Effector memory CD8-positive, alpha-beta T cell (primary cell): ENCODE measurements at regions not wholly inside any gene's neighbourhood (a gene's known extent, or its start where the extent isn't known, plus 50 kb on each side); places are given as distances from the start of the nearest gene placed in this dataset.
"Not testable (repeated sequence)": the region's sequence is repeated elsewhere in the genome, so short reads cannot be mapped to it uniquely, and the experiment has no call there.

Source experiments
- ATAC-seq: fragments of 150-1000 bp; cut with Tn5 transposase; replicated peaks from 2 replicates; pipeline ENCODE4 v1.10.0; 2021; ENCODE audit warnings: mild to moderate bottlenecking, moderate library complexity
- DNase-seq, 3 experiments: peaks; one replicate each; pipeline ENCODE4 v3.0.0; 2021
- H3K27ac Mint-ChIP-seq, 2 donors: one replicate each; pipeline ENCODE4 v1.8.0; 2022; ENCODE audit warnings: mild to moderate bottlenecking in 2 of 2, mixed read lengths in 2 of 2, moderate library complexity in 2 of 2
- H3K27me3 Mint-ChIP-seq, 2 donors: one replicate each; pipeline ENCODE4 v1.8.0; 2022; ENCODE audit warnings: mixed read lengths in 2 of 2
- H3K36me3 Mint-ChIP-seq: one replicate; pipeline ENCODE4 v1.8.0; 2022; ENCODE audit warnings: mild to moderate bottlenecking, moderate library complexity, mixed read lengths; ENCODE audit not compliant: insufficient read depth
- H3K4me1 Mint-ChIP-seq, 2 donors: one replicate each; pipeline ENCODE4 v1.8.0; 2022; ENCODE audit warnings: low read depth in 2 of 2, mixed read lengths in 2 of 2
- H3K4me3 Mint-ChIP-seq, 2 donors: one replicate each; pipeline ENCODE4 v1.8.0; 2022; ENCODE audit warnings: mild to moderate bottlenecking in 2 of 2, mixed read lengths in 2 of 2, moderate library complexity in 2 of 2
- H3K9me3 Mint-ChIP-seq, 2 donors: one replicate each; pipeline ENCODE4 v1.8.0; 2022; ENCODE audit warnings: mixed read lengths in 2 of 2

DNA sequence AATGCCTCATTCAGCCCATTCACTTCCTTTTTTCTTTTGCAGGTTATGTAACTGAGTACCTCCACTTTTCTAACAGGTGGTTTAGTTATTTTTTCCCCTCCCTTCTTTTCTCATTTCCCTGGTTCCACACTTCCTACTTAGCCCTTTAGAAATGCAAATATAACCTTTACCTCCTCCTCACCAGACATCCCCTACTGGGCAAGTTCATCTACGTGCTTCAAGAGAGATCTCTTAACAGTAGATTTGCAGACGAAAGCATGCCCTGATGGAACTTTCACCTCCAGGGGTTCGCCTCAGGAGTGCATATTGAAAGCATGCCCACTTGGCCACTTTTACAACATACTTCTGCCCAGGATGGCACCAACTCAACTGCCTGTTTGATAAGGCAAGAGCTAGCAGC lies 314.1 kb upstream of the LRRC3B start:
- Mint-ChIP-seq H3K27ac (no peak overlapping the region), H3K36me3 (no peaks in the 10 kb centered on the region), H3K9me3 (peaks cover 10 to 39% of the 10 kb centered on the region in 2 donors), H3K4me3 (no peak overlapping the region), H3K4me1 (no peaks in the 10 kb centered on the region), H3K27me3 (no peaks in the 10 kb centered on the region)
- ATAC-seq: no peak
- DNase-seq: no peak

DNA sequence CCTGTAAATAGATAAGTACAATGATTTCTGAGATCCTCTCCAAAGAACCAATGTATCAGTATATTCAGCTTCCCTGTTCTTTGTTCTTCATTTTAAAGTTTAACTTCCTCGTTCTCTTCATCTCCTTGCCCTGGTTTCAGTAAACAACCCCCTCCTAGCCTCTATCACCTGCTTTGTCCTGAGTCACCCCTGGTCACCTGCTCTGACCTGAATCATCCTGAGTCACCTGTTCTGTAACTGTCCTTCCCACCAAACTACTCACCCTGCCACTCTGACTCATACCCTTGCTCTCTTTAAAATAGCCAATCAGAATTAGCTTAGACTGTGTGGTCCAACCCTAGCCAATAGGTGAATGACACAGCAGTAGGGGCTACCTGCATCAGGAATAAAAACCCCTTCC lies 313.0 kb upstream of the LRRC3B start:
- H3K9me3 Mint-ChIP-seq: peaks cover 10 to 35% of the 10 kb centered on the region in 2 donors
- H3K4me3 Mint-ChIP-seq, H3K4me1 Mint-ChIP-seq, ATAC-seq, H3K36me3 Mint-ChIP-seq, H3K27ac Mint-ChIP-seq, DNase-seq, H3K27me3 Mint-ChIP-seq: not testable (repeated sequence)

DNA sequence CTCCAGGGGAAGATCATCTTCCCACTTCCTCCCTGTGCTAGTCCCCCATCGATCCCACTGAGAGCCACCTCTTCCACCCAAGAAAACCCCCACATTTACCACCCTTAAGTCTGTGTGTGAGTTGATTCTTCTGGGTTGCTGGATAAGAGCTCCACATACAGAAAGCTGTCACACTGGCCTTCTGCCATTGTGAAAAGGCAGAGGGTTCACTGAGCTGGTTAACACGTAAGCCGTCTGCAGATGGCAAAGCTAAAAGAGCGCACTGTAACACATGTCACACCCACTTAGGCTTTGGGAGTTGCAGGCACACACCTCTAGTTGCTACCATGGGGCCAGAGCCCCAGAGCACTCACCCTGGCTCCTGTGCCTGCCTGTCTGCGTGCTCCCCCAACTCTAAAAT lies 309.8 kb upstream of the LRRC3B start:
- Mint-ChIP-seq H3K4me1 (no peaks in the 10 kb centered on the region), H3K27me3 (no peaks in the 10 kb centered on the region), H3K9me3 (peaks cover 8 to 35% of the 10 kb centered on the region in 2 donors), H3K4me3 (no peak overlapping the region), H3K27ac (no peak overlapping the region), H3K36me3 (no peaks in the 10 kb centered on the region)
- ATAC-seq: no peak
- DNase-seq: no peak

DNA sequence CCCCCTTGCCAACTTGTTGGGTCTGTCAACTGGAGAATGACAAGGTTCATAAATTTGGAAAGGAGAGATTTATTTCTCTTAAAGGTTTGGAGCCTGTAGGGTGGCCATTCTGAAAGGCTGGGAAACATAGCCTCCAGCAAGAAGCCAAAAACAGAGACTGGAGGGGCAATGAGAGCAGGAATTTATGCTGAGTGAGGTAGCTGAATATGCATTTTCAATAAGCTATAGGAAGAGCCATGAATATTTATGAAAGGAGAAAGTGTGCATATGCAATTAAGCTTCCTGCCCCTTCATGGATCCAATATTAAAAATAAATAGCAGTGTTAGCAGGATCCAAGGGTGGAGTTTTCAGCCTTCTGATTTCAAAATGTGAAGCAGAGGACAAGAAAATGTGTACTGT lies 306.1 kb upstream of the LRRC3B start:
- no peak for DNase-seq
- ATAC-seq: no peak
- H3K9me3 Mint-ChIP-seq: peaks cover 4 to 25% of the 10 kb centered on the region in 2 donors
- H3K27ac Mint-ChIP-seq: no peak overlapping the region
- H3K36me3 Mint-ChIP-seq: no peaks in the 10 kb centered on the region
- no peaks in the 10 kb centered on the region for H3K27me3 Mint-ChIP-seq
- no peak overlapping the region for H3K4me3 Mint-ChIP-seq
- no peaks in the 10 kb centered on the region for H3K4me1 Mint-ChIP-seq

DNA sequence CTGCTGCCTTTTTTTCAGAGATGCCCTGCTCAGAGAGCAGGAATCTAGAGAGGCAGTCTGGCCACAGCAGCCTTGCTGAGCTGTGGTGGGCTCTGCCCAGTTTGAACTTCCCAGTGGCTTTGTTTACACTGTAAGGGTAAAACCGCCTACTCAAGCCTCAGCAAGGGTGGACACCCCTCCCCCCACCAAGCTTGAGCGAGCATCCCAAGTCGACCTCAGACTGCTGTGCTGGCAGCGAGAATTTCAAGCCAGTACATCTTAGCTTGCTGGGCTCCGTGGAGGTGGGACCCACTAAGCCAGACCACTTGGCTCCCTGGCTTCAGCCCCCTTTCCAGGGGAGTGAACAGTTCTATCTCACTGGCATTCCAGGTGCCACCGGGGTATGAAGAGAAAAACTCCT lies 298.8 kb upstream of the LRRC3B start:
- H3K4me3 Mint-ChIP-seq, H3K27ac Mint-ChIP-seq, DNase-seq, H3K4me1 Mint-ChIP-seq, ATAC-seq, H3K36me3 Mint-ChIP-seq, H3K27me3 Mint-ChIP-seq: not testable (repeated sequence)
- H3K9me3 Mint-ChIP-seq: peaks cover 2 to 47% of the 10 kb centered on the region in 2 donors

DNA sequence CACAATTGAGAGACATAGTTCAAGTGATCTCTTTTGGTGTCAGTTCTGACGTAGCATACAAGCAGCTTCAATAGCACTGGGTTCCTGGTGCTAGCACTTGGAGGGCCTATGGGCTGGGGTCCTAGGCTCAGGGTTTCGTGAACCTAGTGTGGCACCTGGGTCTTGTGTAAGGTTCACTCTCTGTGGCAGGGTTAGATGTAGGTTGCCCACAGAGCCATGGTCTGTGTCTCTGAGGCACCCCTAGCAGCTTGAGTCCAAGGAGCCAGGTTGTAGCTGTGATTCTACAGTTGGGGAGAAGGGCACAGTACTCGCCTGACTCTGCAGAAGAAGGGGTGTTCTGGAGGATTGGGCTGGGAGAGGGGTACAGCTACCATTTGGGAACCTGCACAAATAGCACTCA lies 282.6 kb upstream of the LRRC3B start:
- ATAC-seq (no peak), DNase-seq (no peak)
- H3K9me3 Mint-ChIP-seq: peaks cover 9 to 13% of the 10 kb centered on the region in 2 donors
- no peak overlapping the region for H3K27ac Mint-ChIP-seq
- no peak overlapping the region for H3K4me3 Mint-ChIP-seq
- no peaks in the 10 kb centered on the region for H3K4me1 Mint-ChIP-seq
- H3K36me3 Mint-ChIP-seq: no peaks in the 10 kb centered on the region
- no peaks in the 10 kb centered on the region for H3K27me3 Mint-ChIP-seq

DNA sequence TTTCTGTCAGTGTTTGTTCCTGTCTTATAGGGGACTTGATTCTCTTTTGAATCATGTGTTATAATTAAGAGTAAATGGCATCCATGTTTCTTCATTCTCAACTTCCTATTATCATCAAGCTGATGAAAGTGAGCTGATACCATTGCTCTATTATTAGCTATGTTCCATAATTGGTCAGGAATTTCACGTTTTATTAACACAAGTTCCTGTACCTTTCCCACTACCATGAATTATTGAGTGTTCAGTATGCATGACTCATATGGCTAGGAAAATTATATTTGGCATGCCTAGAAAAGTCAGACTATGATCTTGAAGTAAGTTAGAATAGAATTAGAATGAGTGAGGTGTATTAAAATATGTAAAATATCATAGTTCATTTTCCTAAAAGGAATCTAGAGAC lies 278.9 kb upstream of the LRRC3B start:
- H3K4me1 Mint-ChIP-seq: no peaks in the 10 kb centered on the region
- H3K9me3 Mint-ChIP-seq: peaks cover 11 to 13% of the 10 kb centered on the region in 2 donors
- ATAC-seq: no peak
- no peaks in the 10 kb centered on the region for H3K36me3 Mint-ChIP-seq
- no peak overlapping the region for H3K27ac Mint-ChIP-seq
- no peak overlapping the region for H3K4me3 Mint-ChIP-seq
- no peak for DNase-seq
- no peaks in the 10 kb centered on the region for H3K27me3 Mint-ChIP-seq

DNA sequence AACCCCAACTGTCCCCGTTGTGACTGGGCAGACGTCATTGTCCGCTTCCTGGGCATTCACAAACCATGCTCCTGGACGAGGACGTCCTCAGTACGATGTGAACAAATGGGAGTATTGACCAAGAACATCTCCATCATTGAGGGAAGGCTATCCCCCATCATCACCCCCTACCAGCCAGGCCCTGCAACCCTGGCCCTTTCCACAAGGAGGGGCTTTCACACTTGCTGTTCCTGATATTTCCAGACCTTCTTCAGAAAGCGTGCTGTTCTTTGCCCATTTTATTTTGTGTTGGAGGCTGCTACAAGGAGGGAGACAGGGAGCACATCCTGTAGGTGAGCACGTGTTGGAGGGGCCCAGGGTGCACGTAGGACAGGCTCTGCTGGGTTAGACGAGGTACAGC lies 277.0 kb upstream of the LRRC3B start:
- DNase-seq (no peak), ATAC-seq (no peak)
- Mint-ChIP-seq H3K36me3 (no peaks in the 10 kb centered on the region), H3K27ac (no peak overlapping the region), H3K4me3 (no peak overlapping the region), H3K9me3 (peaks cover 1 to 3% of the 10 kb centered on the region in 2 donors), H3K4me1 (no peaks in the 10 kb centered on the region), H3K27me3 (no peaks in the 10 kb centered on the region)

DNA sequence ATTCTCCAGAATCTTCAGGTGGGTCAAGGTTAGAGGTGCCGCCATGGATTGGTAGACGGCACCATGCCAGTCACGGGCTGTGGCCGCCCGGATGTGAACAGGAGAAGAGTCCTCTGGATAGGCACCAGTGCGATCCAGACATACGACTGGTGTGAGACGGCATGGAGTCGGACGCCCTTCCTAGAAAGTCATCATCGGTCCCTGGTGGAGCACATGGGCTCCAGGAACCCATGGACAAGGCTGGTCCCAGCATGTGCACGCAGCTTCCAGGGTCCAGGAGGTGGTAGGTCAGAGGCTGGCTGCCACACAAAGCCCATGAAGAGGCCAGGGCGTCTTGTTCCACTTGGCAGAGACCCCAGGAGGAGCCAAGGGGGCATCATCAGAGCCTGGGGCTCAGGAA lies 276.1 kb upstream of the LRRC3B start:
- DNase-seq (no peak), ATAC-seq (no peak)
- Mint-ChIP-seq H3K27ac (no peak overlapping the region), H3K4me1 (no peaks in the 10 kb centered on the region), H3K9me3 (peaks cover 1 to 8% of the 10 kb centered on the region in 2 donors), H3K4me3 (no peak overlapping the region), H3K27me3 (no peaks in the 10 kb centered on the region), H3K36me3 (no peaks in the 10 kb centered on the region)

DNA sequence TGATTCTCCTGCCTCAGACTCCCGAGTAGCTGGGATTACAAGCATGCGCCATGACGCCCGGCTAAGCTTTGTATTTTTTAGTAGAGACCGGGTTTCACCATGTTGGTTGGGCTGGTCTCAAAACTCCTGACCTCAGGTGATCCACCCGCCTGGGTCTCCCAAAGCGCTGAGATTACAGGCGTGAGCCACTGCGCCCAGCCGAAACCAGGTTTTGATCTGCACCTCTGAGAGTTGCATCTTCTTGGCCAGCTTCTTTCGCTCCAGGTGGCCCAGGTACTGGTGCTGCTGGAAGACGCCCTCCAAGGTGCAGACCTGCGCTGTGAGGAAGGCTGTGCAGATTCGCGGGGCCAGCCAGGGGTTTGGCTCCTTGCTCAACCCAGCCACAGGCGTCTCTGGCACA lies 275.4 kb upstream of the LRRC3B start:
- Mint-ChIP-seq H3K27ac (no peak overlapping the region), H3K4me1 (no peaks in the 10 kb centered on the region), H3K9me3 (peaks cover 1 to 8% of the 10 kb centered on the region in 2 donors), H3K4me3 (no peak overlapping the region), H3K36me3 (no peaks in the 10 kb centered on the region), H3K27me3 (no peaks in the 10 kb centered on the region)
- DNase-seq (no peak), ATAC-seq (no peak)

DNA sequence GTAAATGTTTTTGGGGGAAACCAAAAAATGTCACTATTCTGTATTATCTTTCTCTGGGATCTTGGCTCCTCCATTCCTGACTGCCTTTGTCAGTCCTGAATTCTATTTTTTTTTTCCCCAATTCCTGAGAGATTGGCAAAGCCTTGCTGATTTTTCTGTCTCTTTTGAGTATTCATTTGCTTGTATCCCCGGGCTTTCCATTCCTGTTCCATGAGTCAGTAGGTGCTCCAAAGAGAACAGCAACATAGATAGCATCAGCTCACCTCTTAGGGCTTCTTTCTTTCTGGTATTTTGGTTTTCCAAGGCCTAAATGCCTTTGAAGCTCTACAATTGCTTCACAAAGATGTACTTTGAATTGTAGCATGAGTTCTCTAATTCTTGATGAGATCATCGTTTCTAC lies 271.7 kb upstream of the LRRC3B start:
- Mint-ChIP-seq H3K4me3 (no peak overlapping the region), H3K9me3 (peaks cover 2 to 8% of the 10 kb centered on the region in 2 donors), H3K27ac (no peak overlapping the region), H3K27me3 (no peaks in the 10 kb centered on the region), H3K36me3 (no peaks in the 10 kb centered on the region), H3K4me1 (no peaks in the 10 kb centered on the region)
- DNase-seq (no peak), ATAC-seq (no peak)

DNA sequence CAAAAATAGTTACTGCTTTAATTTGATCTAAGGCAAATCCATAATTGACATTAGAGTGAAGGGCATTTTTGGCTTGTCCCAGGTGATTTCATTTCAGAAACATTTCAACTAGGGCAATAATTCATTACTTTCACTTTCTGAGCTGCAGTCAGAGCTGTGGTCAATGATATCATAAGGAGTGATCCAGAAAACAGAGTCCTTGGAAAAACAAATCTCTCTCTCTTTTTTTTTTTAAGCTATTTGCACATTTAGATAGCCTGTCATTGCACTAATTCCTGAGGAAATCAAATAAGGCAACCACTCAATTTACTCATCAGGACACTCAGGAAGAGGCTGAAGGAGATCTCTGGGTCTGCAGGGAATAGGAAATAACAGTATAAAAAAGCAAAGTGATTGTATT lies 269.5 kb upstream of the LRRC3B start:
- Mint-ChIP-seq H3K4me3 (no peak overlapping the region), H3K36me3 (no peaks in the 10 kb centered on the region), H3K27ac (no peak overlapping the region), H3K9me3 (peaks cover 2 to 8% of the 10 kb centered on the region in 2 donors), H3K27me3 (no peaks in the 10 kb centered on the region), H3K4me1 (no peaks in the 10 kb centered on the region)
- no peak for DNase-seq
- ATAC-seq: no peak

DNA sequence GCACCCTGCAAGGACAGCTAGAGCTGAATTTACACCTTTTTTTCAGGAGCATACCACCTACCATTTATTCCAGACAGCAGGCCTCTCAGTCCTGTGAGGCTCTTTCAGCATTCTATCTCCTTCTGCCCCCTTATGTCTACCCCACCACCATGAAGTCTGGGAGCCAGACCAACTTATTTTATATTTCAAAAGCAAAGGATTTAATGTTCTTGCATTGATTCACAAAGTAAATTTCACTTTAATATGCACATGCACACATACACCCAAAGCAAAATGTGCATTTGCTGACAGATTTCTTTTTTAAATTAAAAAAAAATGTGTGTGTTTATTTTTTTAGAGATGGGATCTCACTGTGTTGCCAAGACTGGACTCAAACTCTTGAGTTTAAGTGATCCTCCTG lies 264.2 kb upstream of the LRRC3B start:
- ATAC-seq: no peak
- Mint-ChIP-seq H3K9me3 (peaks cover 0 to 3% of the 10 kb centered on the region in 2 donors), H3K4me3 (no peak overlapping the region), H3K36me3 (no peaks in the 10 kb centered on the region), H3K27ac (no peak overlapping the region), H3K4me1 (no peaks in the 10 kb centered on the region), H3K27me3 (no peaks in the 10 kb centered on the region)
- DNase-seq: no peak

DNA sequence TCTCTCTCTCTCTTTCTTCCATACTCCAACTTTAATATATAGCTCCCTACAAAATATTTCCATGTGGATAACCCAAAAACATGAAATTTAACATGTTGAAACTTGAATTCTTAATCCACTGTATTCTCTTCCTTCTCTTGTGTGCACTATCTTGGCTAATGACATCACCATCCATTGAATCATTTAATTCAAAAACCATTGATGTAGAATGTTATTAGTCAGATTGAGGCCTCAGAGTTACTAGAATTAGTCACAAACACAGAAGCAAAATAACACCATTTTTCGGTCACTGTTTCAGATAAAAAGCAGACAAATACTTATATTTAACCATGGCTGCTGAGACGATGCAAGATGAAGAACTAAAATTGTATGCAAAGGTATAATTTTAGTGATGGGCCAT lies 256.9 kb upstream of the LRRC3B start:
- Mint-ChIP-seq H3K36me3 (no peaks in the 10 kb centered on the region), H3K9me3 (peaks cover 0 to 3% of the 10 kb centered on the region in 2 donors), H3K27me3 (no peaks in the 10 kb centered on the region), H3K4me1 (no peaks in the 10 kb centered on the region), H3K4me3 (no peak overlapping the region), H3K27ac (no peak overlapping the region)
- ATAC-seq (no peak), DNase-seq (no peak)

DNA sequence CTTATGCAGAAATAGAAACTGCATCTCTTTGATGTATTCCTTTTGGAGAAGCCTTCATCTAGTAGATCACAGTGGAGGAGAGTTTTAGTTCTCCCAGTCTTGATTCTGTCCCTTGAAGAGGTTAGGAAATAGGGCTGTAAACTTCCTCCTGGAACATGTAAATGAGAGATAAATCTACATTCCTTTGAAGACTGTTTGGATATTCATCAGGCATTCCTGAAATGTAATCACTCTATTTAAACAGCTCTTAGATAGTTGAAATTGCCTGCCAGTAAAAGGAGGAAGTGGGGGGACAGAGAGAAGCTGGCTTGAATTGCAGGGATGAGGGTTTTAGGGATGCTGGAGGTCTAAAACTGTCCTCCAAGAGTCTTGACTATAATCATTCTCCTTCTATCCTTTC lies 254.3 kb upstream of the LRRC3B start:
- Mint-ChIP-seq H3K27me3 (no peaks in the 10 kb centered on the region), H3K36me3 (no peaks in the 10 kb centered on the region), H3K4me1 (no peaks in the 10 kb centered on the region), H3K27ac (no peak overlapping the region), H3K9me3 (peaks cover 0 to 6% of the 10 kb centered on the region in 2 donors), H3K4me3 (no peak overlapping the region)
- ATAC-seq (no peak), DNase-seq (no peak)
